Gastroesophageal sphincter (tissue), 3 donors: ENCODE measurements at regions not wholly inside any gene's neighbourhood (a gene's known extent, or its start where the extent isn't known, plus 50 kb on each side); places are given as distances from the start of the nearest gene placed in this dataset.

Source experiments
- EP300 ChIP-seq: sonication (generic); formaldehyde crosslinking; IDR thresholded peaks from one replicate; pipeline ENCODE4 v1.6.1; 2017; ENCODE audit warnings: antibody characterized with exemption, mild to moderate bottlenecking
- TF ChIP-seq, protein P1 (sequence below), 4 experiments: fragments of 200-600 bp in 2 of 4; fragments of 450-650 bp in 2 of 4; sonication (generic) in 1 of 4; IDR thresholded peaks; one replicate each; pipeline ENCODE4 v1.5.1; 2017 to 2019; ENCODE audit warnings: antibody characterized with exemption in 4 of 4, mild to moderate bottlenecking in 2 of 4, moderate library complexity in 2 of 4

GRCh38 chr5:39661026-39661779, 236.4 kb upstream of the DAB2 start:
- TF ChIP-seq, protein P1, sequence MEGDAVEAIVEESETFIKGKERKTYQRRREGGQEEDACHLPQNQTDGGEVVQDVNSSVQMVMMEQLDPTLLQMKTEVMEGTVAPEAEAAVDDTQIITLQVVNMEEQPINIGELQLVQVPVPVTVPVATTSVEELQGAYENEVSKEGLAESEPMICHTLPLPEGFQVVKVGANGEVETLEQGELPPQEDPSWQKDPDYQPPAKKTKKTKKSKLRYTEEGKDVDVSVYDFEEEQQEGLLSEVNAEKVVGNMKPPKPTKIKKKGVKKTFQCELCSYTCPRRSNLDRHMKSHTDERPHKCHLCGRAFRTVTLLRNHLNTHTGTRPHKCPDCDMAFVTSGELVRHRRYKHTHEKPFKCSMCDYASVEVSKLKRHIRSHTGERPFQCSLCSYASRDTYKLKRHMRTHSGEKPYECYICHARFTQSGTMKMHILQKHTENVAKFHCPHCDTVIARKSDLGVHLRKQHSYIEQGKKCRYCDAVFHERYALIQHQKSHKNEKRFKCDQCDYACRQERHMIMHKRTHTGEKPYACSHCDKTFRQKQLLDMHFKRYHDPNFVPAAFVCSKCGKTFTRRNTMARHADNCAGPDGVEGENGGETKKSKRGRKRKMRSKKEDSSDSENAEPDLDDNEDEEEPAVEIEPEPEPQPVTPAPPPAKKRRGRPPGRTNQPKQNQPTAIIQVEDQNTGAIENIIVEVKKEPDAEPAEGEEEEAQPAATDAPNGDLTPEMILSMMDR (IDR thresholded peaks at IDR 0.05): no peak
- no peak for TF ChIP-seq EP300
